CD4-positive, alpha-beta T cell treated with Interleukin-1 beta for 1 hour (primary cell): ENCODE measurements at regions not wholly inside any gene's neighbourhood (a gene's known extent, or its start where the extent isn't known, plus 50 kb on each side); places are given as distances from the start of the nearest gene placed in this dataset.
"Not testable (repeated sequence)": the region's sequence is repeated elsewhere in the genome, so short reads cannot be mapped to it uniquely, and the experiment has no call there.

Experiments used
- DNase-seq, 2 donors: peaks; one replicate each; pipeline ENCODE4 v3.0.0-alpha.2; 2020 to 2022

GRCh38 chr1:181947441-181947840 lies 114.1 kb downstream of the ZNF648 start:
- DNase-seq, result no peak

GRCh38 chr1:181936768-181937581 lies 124.5 kb downstream of the ZNF648 start:
- peak in 1 of 2 donors; percentile 15 for DNase-seq

- no peak for DNase-seq
Observed at GRCh38 chr1:181936269-181936668, 125.2 kb downstream of the ZNF648 start.

- DNase-seq, result no peak
Observed at GRCh38 chr1:181931873-181932272, 129.6 kb downstream of the ZNF648 start.

- DNase-seq, result no peak
Observed at GRCh38 chr1:181930187-181930586, 131.3 kb downstream of the ZNF648 start.

GRCh38 chr1:181926697-181927096 lies 134.8 kb downstream of the ZNF648 start:
- no peak for DNase-seq

- not testable (repeated sequence) for DNase-seq
Observed at GRCh38 chr1:181924034-181924433, 137.5 kb downstream of the ZNF648 start.

GRCh38 chr1:181919542-181919941 lies 142.0 kb downstream of the ZNF648 start:
- no peak for DNase-seq

GRCh38 chr1:181918880-181919525 lies 142.5 kb downstream of the ZNF648 start:
- no peak for DNase-seq

GRCh38 chr1:181911715-181912114 lies 149.8 kb downstream of the ZNF648 start:
- no peak for DNase-seq

- no peak for DNase-seq
Observed at GRCh38 chr1:181910905-181911304, 150.6 kb downstream of the ZNF648 start.

- no peak for DNase-seq
Observed at GRCh38 chr1:181909010-181909409, 152.5 kb downstream of the ZNF648 start.

GRCh38 chr1:181906631-181907030 lies 154.9 kb downstream of the ZNF648 start:
- DNase-seq, result no peak

- no peak for DNase-seq
Observed at GRCh38 chr1:181905944-181906597, 155.4 kb downstream of the ZNF648 start.

- no peak for DNase-seq
Observed at GRCh38 chr1:181898773-181899172, 162.7 kb downstream of the ZNF648 start.

GRCh38 chr1:181896824-181897223 lies 164.7 kb downstream of the ZNF648 start:
- no peak for DNase-seq

GRCh38 chr1:181894439-181894859 lies 167.1 kb downstream of the ZNF648 start:
- DNase-seq, result no peak

- no peak for DNase-seq
Observed at GRCh38 chr1:181893937-181894336, 167.6 kb downstream of the ZNF648 start.

- DNase-seq, result not testable (repeated sequence)
Observed at GRCh38 chr1:181893150-181893549, 168.4 kb downstream of the ZNF648 start.

- DNase-seq, result no peak
Observed at GRCh38 chr1:181872562-181872961, 188.9 kb downstream of the ZNF648 start.

- no peak for DNase-seq
Observed at GRCh38 chr1:181863736-181864135, 197.8 kb downstream of the ZNF648 start.

GRCh38 chr1:181863006-181863405 lies 198.5 kb downstream of the ZNF648 start:
- no peak for DNase-seq

GRCh38 chr1:181858135-181858534 lies 203.4 kb downstream of the ZNF648 start:
- no peak for DNase-seq
